ENCODE measurements at regions not wholly inside any gene's neighbourhood (a gene's known extent, or its start where the extent isn't known, plus 50 kb on each side); places are given as distances from the start of the nearest gene placed in this dataset.

DNA sequence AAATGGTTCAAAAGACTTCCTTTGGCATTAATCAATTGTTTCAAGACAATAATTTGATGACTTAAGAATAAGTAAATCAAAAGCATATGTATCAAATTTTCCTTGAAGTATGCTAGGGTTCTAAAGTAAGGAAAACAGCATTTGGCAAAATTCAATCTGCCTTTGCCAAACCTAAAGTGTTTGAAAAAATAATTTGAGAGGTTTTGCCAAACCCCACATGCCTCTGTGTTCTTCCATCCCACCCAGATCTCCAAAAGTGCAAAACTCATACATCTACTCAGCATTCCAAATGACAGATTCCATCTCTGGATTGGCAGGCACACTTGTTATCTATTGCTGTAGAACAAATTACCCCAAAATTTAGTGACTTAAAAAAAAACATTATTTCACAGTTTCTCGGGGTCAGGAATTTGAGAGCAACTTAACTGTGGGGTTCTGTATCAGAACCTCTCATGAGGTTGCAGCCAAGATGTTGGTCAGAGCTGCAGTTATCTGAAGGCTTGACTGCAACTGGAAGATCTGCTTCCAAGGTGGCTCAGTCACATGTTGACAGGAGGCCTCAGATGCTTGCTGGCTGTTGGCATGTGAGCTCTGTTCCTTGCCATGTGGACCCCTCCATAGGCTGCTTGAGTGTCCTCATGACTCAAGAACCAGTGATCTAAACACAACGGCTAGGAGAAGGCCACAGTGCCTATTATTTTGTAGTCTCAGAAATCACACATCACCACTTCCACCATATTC is 100.6 kb upstream of the ARHGAP42 start:
- TF ChIP-seq, protein P1, sequence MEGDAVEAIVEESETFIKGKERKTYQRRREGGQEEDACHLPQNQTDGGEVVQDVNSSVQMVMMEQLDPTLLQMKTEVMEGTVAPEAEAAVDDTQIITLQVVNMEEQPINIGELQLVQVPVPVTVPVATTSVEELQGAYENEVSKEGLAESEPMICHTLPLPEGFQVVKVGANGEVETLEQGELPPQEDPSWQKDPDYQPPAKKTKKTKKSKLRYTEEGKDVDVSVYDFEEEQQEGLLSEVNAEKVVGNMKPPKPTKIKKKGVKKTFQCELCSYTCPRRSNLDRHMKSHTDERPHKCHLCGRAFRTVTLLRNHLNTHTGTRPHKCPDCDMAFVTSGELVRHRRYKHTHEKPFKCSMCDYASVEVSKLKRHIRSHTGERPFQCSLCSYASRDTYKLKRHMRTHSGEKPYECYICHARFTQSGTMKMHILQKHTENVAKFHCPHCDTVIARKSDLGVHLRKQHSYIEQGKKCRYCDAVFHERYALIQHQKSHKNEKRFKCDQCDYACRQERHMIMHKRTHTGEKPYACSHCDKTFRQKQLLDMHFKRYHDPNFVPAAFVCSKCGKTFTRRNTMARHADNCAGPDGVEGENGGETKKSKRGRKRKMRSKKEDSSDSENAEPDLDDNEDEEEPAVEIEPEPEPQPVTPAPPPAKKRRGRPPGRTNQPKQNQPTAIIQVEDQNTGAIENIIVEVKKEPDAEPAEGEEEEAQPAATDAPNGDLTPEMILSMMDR (conservative IDR thresholded peaks at IDR 0.05 in 1 of 2, IDR thresholded peaks at IDR 0.05 in 1 of 2; ENCODE audit: low read depth in 1 of 2, low read length in 2 of 2) = no peak
- TF ChIP-seq EZH2 (IDR thresholded peaks at IDR 0.05; ENCODE audit: low read length, missing control alignments) = no peak
